ENCODE measurements at regions not wholly inside any gene's neighbourhood (a gene's known extent, or its start where the extent isn't known, plus 50 kb on each side); places are given as distances from the start of the nearest gene placed in this dataset.

- Mint-ChIP-seq H3K9me3 (no peaks in the 10 kb centered on the region), H3K36me3 (no peaks in the 10 kb centered on the region), H3K27ac (no peak overlapping the region), H3K27me3 (peaks cover 0 to 2% of the 10 kb centered on the region in 2 donors), H3K4me1 (no peaks in the 10 kb centered on the region), H3K4me3 (no peak overlapping the region)
- no peaks in the 10 kb centered on the region for H3K27me3 ChIP-seq (ENCODE audit: insufficient read depth, low read length, poor library complexity, severe bottlenecking)
- H3K36me3 ChIP-seq (ENCODE audit: insufficient read depth, low read length) = no peaks in the 10 kb centered on the region
- DNase-seq = no peak
- no peak overlapping the region for H3K27ac ChIP-seq (ENCODE audit: low read depth, low read length)
- H3K4me3 ChIP-seq (ENCODE audit: low read length) = no peak overlapping the region
- ChIA-PET POLR2A (no interaction called here), CTCF (no interaction called here)
- H3K9me3 ChIP-seq (ENCODE audit: low read length) = no peaks in the 10 kb centered on the region
- H3K4me1 ChIP-seq (ENCODE audit: insufficient read depth, low read length) = no peaks in the 10 kb centered on the region
Measured at GRCh38 chr1:63010913-63011660, 227.2 kb downstream of the ATG4C start.

DNA sequence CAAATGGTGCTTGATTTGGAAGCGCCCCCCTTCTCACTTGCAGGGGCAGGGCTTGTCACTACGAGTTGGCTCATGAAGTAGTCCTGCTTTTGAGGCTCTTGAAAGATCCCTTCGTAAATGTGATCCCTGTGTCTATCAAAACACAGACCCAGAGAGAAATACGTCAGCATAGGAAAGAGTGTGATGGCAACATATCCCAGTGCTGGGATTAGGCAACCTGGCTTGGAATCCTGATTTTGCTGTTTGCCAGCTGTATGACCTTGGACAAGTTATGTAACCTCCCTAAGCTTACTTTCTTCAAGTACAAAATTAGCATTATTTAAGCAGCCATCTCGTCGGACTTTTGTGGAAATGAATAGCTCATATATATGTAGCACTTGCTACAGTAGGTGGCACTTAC lies 228.4 kb downstream of the ATG4C start:
- DNase-seq = no peak
- no peak overlapping the region for H3K27ac Mint-ChIP-seq
- Histone ChIP-seq H3K4me3 (ENCODE audit: low read length) (no peak overlapping the region), H3K27ac (ENCODE audit: low read depth, low read length) (no peak overlapping the region), H3K9me3 (ENCODE audit: low read length) (no peaks in the 10 kb centered on the region), H3K27me3 (ENCODE audit: insufficient read depth, low read length, poor library complexity, severe bottlenecking) (no peaks in the 10 kb centered on the region), H3K36me3 (ENCODE audit: insufficient read depth, low read length) (no peaks in the 10 kb centered on the region), H3K4me1 (ENCODE audit: insufficient read depth, low read length) (no peaks in the 10 kb centered on the region)
- CTCF ChIA-PET = no interaction called here
- no peaks in the 10 kb centered on the region for H3K27me3 Mint-ChIP-seq
- POLR2A ChIA-PET = no interaction called here
- no peak overlapping the region for H3K4me3 Mint-ChIP-seq
- no peaks in the 10 kb centered on the region for H3K4me1 Mint-ChIP-seq
- H3K36me3 Mint-ChIP-seq = no peaks in the 10 kb centered on the region
- H3K9me3 Mint-ChIP-seq = no peaks in the 10 kb centered on the region

DNA sequence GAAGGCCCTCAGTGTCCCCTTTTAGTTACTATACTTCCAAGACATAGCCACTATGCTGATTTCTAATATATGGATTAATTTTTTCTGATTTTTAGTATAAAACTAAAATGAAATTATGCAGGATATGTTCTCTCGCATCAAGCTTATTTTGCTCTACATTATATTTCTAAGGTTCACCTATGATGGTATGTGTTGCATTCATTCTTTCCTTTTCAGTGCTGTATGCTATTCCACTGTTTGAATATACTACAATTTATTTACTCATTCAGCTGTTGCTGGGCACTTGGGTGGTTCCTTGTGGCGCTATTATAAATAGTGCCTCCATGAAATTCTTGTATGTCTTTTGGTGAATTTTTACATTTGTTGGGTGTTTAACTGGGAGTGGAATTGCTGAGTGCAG lies 230.3 kb downstream of the ATG4C start:
- H3K9me3 ChIP-seq (ENCODE audit: low read length) = no peaks in the 10 kb centered on the region
- ChIA-PET POLR2A (no interaction called here), CTCF (no interaction called here)
- no peak overlapping the region for H3K4me3 Mint-ChIP-seq
- H3K9me3 Mint-ChIP-seq = no peaks in the 10 kb centered on the region
- no peak for DNase-seq
- H3K27me3 ChIP-seq (ENCODE audit: insufficient read depth, low read length, poor library complexity, severe bottlenecking) = no peaks in the 10 kb centered on the region
- H3K27ac Mint-ChIP-seq = no peak overlapping the region
- no peak overlapping the region for H3K27ac ChIP-seq (ENCODE audit: low read depth, low read length)
- no peaks in the 10 kb centered on the region for H3K4me1 ChIP-seq (ENCODE audit: insufficient read depth, low read length)
- H3K27me3 Mint-ChIP-seq = no peaks in the 10 kb centered on the region
- H3K4me3 ChIP-seq (ENCODE audit: low read length) = no peak overlapping the region
- H3K36me3 ChIP-seq (ENCODE audit: insufficient read depth, low read length) = no peaks in the 10 kb centered on the region
- H3K4me1 Mint-ChIP-seq = no peaks in the 10 kb centered on the region
- H3K36me3 Mint-ChIP-seq = no peaks in the 10 kb centered on the region

GRCh38 chr1:63022319-63022718 lies 238.4 kb downstream of the ATG4C start:
- H3K9me3 ChIP-seq (ENCODE audit: low read length) = no peaks in the 10 kb centered on the region
- CTCF ChIA-PET = no interaction called here
- Mint-ChIP-seq H3K4me1 (no peaks in the 10 kb centered on the region), H3K36me3 (no peaks in the 10 kb centered on the region), H3K4me3 (no peak overlapping the region), H3K9me3 (peaks cover 0 to 3% (median 0%) of the 10 kb centered on the region in 5 donors), H3K27me3 (peaks cover 2 to 12% of the 10 kb centered on the region in 2 donors), H3K27ac (no peak overlapping the region)
- H3K4me3 ChIP-seq (ENCODE audit: low read length) = no peak overlapping the region
- H3K4me1 ChIP-seq (ENCODE audit: insufficient read depth, low read length) = no peaks in the 10 kb centered on the region
- H3K27me3 ChIP-seq (ENCODE audit: insufficient read depth, low read length, poor library complexity, severe bottlenecking) = no peaks in the 10 kb centered on the region
- no peak overlapping the region for H3K27ac ChIP-seq (ENCODE audit: low read depth, low read length)
- no peak for DNase-seq
- POLR2A ChIA-PET = no interaction called here
- no peaks in the 10 kb centered on the region for H3K36me3 ChIP-seq (ENCODE audit: insufficient read depth, low read length)

DNA sequence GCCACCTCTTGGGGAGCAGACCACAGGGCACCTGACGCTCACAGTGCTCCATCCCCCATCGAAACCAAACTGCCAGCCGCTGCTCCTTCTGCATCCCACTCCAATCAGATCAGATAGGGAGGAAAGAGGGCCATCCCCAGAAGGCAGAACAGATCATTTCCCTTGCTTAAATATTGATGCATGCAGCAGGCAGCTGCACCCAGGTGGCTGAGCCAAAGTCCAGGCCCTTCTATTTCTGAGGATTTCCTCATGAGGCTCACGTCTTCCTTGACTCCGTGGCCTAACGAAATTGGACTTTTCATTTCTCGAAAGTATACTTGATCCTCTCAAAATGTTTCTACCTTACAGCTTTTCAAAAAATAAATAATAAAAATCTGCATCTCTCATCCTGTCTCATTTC lies 239.2 kb downstream of the ATG4C start:
- H3K4me3 ChIP-seq (ENCODE audit: low read length) = no peak overlapping the region
- POLR2A ChIA-PET = no interaction called here
- Mint-ChIP-seq H3K4me1 (no peaks in the 10 kb centered on the region), H3K27me3 (peaks cover 3 to 12% of the 10 kb centered on the region in 2 donors), H3K27ac (no peak overlapping the region), H3K36me3 (no peaks in the 10 kb centered on the region), H3K9me3 (peaks cover 0 to 3% (median 0%) of the 10 kb centered on the region in 5 donors), H3K4me3 (no peak overlapping the region)
- no peak overlapping the region for H3K27ac ChIP-seq (ENCODE audit: low read depth, low read length)
- DNase-seq = no peak
- no peaks in the 10 kb centered on the region for H3K27me3 ChIP-seq (ENCODE audit: insufficient read depth, low read length, poor library complexity, severe bottlenecking)
- no peaks in the 10 kb centered on the region for H3K4me1 ChIP-seq (ENCODE audit: insufficient read depth, low read length)
- CTCF ChIA-PET = interaction anchor here (0.7 kb wide), 1 partner anchor 19 kb away, joined by 3 read pairs; no protein-coding TSS in a partner anchor
- H3K9me3 ChIP-seq (ENCODE audit: low read length) = no peaks in the 10 kb centered on the region
- no peaks in the 10 kb centered on the region for H3K36me3 ChIP-seq (ENCODE audit: insufficient read depth, low read length)

GRCh38 chr1:63023637-63024036 lies 239.7 kb downstream of the ATG4C start:
- DNase-seq = no peak
- POLR2A ChIA-PET = no interaction called here

GRCh38 chr1:63024132-63024531 lies 240.2 kb downstream of the ATG4C start:
- no peaks in the 10 kb centered on the region for H3K4me1 ChIP-seq (ENCODE audit: insufficient read depth, low read length)
- Mint-ChIP-seq H3K9me3 (peaks cover 0 to 4% (median 0%) of the 10 kb centered on the region in 5 donors), H3K36me3 (no peaks in the 10 kb centered on the region), H3K27ac (no peak overlapping the region), H3K4me1 (no peaks in the 10 kb centered on the region), H3K4me3 (no peak overlapping the region), H3K27me3 (peaks cover 3 to 12% of the 10 kb centered on the region in 2 donors)
- ChIA-PET CTCF (no interaction called here), POLR2A (no interaction called here)
- H3K27me3 ChIP-seq (ENCODE audit: insufficient read depth, low read length, poor library complexity, severe bottlenecking) = no peaks in the 10 kb centered on the region
- H3K4me3 ChIP-seq (ENCODE audit: low read length) = no peak overlapping the region
- H3K9me3 ChIP-seq (ENCODE audit: low read length) = no peaks in the 10 kb centered on the region
- H3K36me3 ChIP-seq (ENCODE audit: insufficient read depth, low read length) = no peaks in the 10 kb centered on the region
- no peak overlapping the region for H3K27ac ChIP-seq (ENCODE audit: low read depth, low read length)
- DNase-seq = no peak

More at GRCh38 chr1:63023637-63024036, 239.7 kb downstream of the ATG4C start:
- Mint-ChIP-seq H3K27ac (no peak overlapping the region), H3K27me3 (peaks cover 3 to 12% of the 10 kb centered on the region in 2 donors), H3K4me1 (no peaks in the 10 kb centered on the region), H3K9me3 (peaks cover 0 to 4% (median 0%) of the 10 kb centered on the region in 5 donors), H3K4me3 (no peak overlapping the region), H3K36me3 (no peaks in the 10 kb centered on the region)
- Histone ChIP-seq H3K9me3 (ENCODE audit: low read length) (no peaks in the 10 kb centered on the region), H3K27me3 (ENCODE audit: insufficient read depth, low read length, poor library complexity, severe bottlenecking) (no peaks in the 10 kb centered on the region), H3K27ac (ENCODE audit: low read depth, low read length) (no peak overlapping the region), H3K4me3 (ENCODE audit: low read length) (no peak overlapping the region), H3K4me1 (ENCODE audit: insufficient read depth, low read length) (no peaks in the 10 kb centered on the region), H3K36me3 (ENCODE audit: insufficient read depth, low read length) (no peaks in the 10 kb centered on the region)
- CTCF ChIA-PET = no interaction called here

- H3K36me3 ChIP-seq (ENCODE audit: insufficient read depth, low read length) = no peaks in the 10 kb centered on the region
- no peaks in the 10 kb centered on the region for H3K4me1 Mint-ChIP-seq
- no peak overlapping the region for H3K27ac ChIP-seq (ENCODE audit: low read depth, low read length)
- ChIA-PET CTCF (no interaction called here), POLR2A (no interaction called here)
- H3K27me3 Mint-ChIP-seq = peaks cover 3 to 10% of the 10 kb centered on the region in 2 donors
- no peak overlapping the region for H3K4me3 ChIP-seq (ENCODE audit: low read length)
- no peaks in the 10 kb centered on the region for H3K27me3 ChIP-seq (ENCODE audit: insufficient read depth, low read length, poor library complexity, severe bottlenecking)
- no peaks in the 10 kb centered on the region for H3K36me3 Mint-ChIP-seq
- DNase-seq = no peak
- no peaks in the 10 kb centered on the region for H3K4me1 ChIP-seq (ENCODE audit: insufficient read depth, low read length)
- H3K4me3 Mint-ChIP-seq = no peak overlapping the region
- H3K27ac Mint-ChIP-seq = no peak overlapping the region
- peaks cover 0 to 4% (median 0%) of the 10 kb centered on the region in 5 donors for H3K9me3 Mint-ChIP-seq
- H3K9me3 ChIP-seq (ENCODE audit: low read length) = no peaks in the 10 kb centered on the region
Measured at GRCh38 chr1:63027176-63027575, 243.2 kb downstream of the ATG4C start.

Measured in CD8-positive, alpha-beta memory T cell (primary cell).